ENCODE measurements at regions not wholly inside any gene's neighbourhood (a gene's known extent, or its start where the extent isn't known, plus 50 kb on each side); places are given as distances from the start of the nearest gene placed in this dataset.

DNA sequence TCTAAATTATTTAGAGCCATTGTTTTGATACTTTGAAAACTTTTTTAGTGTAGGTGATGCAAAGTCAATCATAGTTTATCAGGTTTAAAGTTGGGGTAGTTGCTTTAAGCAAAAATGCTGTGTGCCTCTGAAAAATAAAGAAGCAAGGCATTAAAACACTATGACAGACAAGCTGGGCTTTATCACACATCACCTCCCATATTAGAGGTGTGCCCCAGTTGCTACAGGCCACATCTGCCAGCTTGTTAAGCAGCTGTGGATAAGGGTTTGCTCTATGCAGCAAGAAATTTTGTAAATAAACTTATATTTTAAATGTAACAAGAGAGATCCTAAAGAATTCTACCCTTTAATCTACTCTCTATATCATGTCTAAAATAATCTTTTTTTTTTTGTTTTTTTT lies 255.8 kb downstream of the B3GLCT start:
- Mint-ChIP-seq H3K9me3 (peaks cover 3 to 10% (median 7%) of the 10 kb centered on the region in 7 donors), H3K36me3 (no peaks in the 10 kb centered on the region), H3K4me3 (no peak overlapping the region)

DNA sequence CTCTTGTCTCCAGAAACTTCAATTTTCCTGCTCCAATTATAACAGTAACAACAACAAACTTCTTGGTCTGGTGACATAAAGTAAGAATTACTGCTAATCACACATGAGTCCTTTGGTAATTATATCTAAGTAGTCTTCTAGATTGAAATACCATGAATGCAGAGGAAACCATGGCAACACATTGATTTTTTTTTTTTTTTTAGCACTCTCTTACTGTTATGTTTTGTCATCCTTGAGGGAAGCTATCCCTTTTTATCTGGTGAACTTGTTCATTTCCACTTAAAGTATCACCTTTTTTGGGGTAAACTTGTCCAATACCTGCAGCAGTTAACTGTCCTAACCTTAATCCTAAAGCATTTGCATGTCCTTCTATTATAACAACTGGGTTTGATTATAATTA lies 256.3 kb downstream of the B3GLCT start:
- H3K36me3 Mint-ChIP-seq: no peaks in the 10 kb centered on the region
- no peaks in the 10 kb centered on the region for H3K4me1 Mint-ChIP-seq
- H3K4me3 Mint-ChIP-seq: no peak overlapping the region
- H3K27me3 Mint-ChIP-seq: peaks cover 3 to 18% (median 5%) of the 10 kb centered on the region in 3 donors
- ATAC-seq (ENCODE audit: low read depth in 2 of 2): no peak
- no peak for DNase-seq
- peaks cover 3 to 10% (median 7%) of the 10 kb centered on the region in 7 donors for H3K9me3 Mint-ChIP-seq
- H3K27ac Mint-ChIP-seq: no peak overlapping the region

More for the DNA sequence above, 255.8 kb downstream of the B3GLCT start:
- H3K27ac Mint-ChIP-seq: no peak overlapping the region
- no peaks in the 10 kb centered on the region for H3K4me1 Mint-ChIP-seq
- ATAC-seq (ENCODE audit: low read depth in 2 of 2): no peak
- no peak for DNase-seq
- H3K27me3 Mint-ChIP-seq: peaks cover 8 to 23% (median 10%) of the 10 kb centered on the region in 3 donors

DNA sequence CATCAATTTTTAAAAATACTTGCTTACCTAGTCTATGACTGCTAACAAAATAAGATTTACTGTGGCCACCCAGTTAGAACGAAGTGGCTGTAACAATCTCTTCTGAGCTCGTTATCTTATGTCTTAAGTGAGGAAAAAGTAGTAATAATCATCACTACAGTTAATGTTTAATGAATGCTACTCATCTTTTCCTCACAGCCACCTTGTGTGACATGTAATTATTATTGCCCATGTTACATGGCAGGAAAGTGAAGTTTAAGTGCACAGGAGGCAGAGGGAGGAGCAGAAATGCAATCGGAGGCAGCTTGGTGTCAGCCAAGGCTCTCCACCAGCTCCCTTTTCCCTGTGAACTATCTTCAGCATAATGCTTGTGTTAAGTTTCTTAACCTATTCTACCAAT lies 260.3 kb downstream of the B3GLCT start:
- DNase-seq (no peak), ATAC-seq (ENCODE audit: low read depth in 2 of 2) (no peak)
- H3K4me1 Mint-ChIP-seq: no peaks in the 10 kb centered on the region
- peaks cover 0 to 5% (median 0%) of the 10 kb centered on the region in 3 donors for H3K27me3 Mint-ChIP-seq
- no peaks in the 10 kb centered on the region for H3K36me3 Mint-ChIP-seq
- H3K4me3 Mint-ChIP-seq: no peak overlapping the region
- peaks cover 3 to 10% (median 5%) of the 10 kb centered on the region in 7 donors for H3K9me3 Mint-ChIP-seq
- no peak overlapping the region for H3K27ac Mint-ChIP-seq

DNA sequence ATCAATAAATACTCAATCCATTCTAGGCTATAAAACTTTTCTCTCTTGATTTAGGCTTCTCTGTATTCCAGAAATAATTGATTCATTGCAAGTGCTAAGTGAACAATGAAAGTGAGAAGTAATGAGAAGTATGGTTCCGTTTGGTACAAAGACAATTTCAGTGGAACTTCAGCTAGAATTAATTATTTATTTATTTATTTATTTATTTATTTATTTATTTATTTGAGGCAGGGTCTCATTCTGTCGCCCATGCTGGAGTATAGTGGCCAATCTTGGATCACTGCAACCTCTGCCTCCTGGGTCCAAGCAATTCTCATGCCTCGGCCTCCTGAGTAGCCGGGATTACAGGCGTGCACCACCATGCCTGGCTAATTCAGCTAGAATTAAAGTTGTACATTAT lies 262.1 kb downstream of the B3GLCT start:
- Mint-ChIP-seq H3K9me3 (peaks cover 3 to 14% (median 5%) of the 10 kb centered on the region in 7 donors), H3K4me1 (no peaks in the 10 kb centered on the region), H3K27ac (no peak overlapping the region), H3K27me3 (peaks cover 0 to 6% (median 0%) of the 10 kb centered on the region in 3 donors), H3K4me3 (no peak overlapping the region), H3K36me3 (no peaks in the 10 kb centered on the region)
- no peak for DNase-seq
- no peak for ATAC-seq (ENCODE audit: low read depth in 2 of 2)

DNA sequence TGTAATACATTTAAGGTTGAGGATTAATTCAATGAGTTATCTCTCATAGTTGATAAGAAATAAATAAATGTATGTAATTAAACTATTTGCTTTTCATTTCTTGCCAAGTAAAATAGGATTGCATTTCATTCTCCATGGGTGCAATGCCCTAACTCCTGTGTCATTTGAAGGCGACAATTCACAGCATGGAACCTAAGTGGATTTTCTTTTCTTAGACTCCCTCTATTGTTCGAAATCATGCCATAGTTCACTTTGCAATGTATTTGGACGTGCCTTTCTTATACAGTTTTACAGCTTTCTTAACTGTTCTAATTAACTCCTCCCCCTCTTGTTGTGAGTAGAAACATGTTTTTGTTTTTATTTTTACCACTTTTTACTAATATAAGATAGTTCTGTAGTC lies 263.0 kb downstream of the B3GLCT start:
- no peak overlapping the region for H3K27ac Mint-ChIP-seq
- H3K36me3 Mint-ChIP-seq: no peaks in the 10 kb centered on the region
- H3K9me3 Mint-ChIP-seq: peaks cover 3 to 12% (median 7%) of the 10 kb centered on the region in 7 donors
- peaks cover 0 to 6% (median 5%) of the 10 kb centered on the region in 3 donors for H3K27me3 Mint-ChIP-seq
- H3K4me1 Mint-ChIP-seq: no peaks in the 10 kb centered on the region
- H3K4me3 Mint-ChIP-seq: no peak overlapping the region
- ATAC-seq (ENCODE audit: low read depth in 2 of 2) (no peak), DNase-seq (no peak)

DNA sequence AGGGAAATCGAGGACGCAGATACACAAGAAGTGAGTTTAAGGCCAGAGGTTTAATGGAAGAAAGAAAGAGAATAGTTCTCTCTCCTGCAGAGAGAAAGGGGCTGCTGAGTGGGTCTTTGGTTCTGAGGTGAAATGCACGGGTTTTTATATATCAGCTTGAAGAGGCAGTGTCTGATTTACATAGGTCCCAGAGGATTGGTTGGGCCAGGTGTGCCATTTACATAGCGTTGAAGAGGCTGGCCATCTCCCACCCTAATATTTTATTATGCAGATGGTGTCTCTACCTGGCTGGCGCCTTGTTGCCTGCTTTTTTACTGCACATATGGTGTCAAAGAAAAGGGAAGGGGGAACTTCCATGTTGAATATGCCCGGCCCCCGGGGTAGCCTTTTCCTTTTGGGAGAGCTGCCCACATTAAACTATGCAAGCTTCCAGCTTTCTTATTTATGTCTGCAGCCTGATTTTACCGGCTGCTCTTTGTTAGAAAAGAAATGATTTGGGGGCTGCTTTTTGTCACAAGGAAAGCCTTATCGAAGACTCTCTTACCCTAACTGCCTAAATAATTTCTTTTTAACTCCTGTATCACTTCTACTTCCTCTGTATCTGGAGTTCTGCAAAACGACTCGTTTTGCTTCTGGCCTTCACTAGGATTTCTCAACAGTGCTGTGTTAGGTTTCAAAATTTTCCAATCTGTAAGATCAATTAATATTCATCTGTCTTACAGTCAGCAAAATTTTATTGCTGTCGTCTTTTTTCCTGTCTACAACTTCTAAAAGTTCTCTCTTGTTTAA lies 268.5 kb downstream of the B3GLCT start:
- H3K4me1 Mint-ChIP-seq: no peaks in the 10 kb centered on the region
- peaks cover 0 to 6% (median 1%) of the 10 kb centered on the region in 7 donors for H3K9me3 Mint-ChIP-seq
- DNase-seq: no peak
- no peak overlapping the region for H3K27ac Mint-ChIP-seq
- H3K4me3 Mint-ChIP-seq: no peak overlapping the region
- H3K36me3 Mint-ChIP-seq: no peaks in the 10 kb centered on the region
- H3K27me3 Mint-ChIP-seq: peaks cover 0 to 13% (median 6%) of the 10 kb centered on the region in 3 donors
- ATAC-seq (ENCODE audit: low read depth in 2 of 2): no peak

DNA sequence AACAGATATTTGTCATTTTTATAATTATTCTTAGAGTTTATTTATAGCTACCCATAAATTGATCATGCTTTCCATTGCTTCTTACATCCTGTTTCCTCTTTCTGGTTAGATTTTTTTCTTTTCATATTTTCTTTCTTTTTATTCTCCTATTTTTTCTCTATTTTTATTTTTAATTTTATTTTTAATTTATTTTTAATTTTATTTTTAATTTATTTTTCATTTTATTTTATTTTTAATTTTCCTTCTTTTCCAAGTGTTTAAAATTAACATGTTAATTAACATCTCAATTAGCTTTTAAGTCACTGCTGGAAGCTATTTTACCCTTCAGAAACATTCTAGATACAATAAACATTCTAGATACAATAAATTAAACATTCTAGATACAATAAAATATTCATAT lies 269.6 kb downstream of the B3GLCT start:
- H3K27ac Mint-ChIP-seq: no peak overlapping the region
- no peaks in the 10 kb centered on the region for H3K4me1 Mint-ChIP-seq
- H3K36me3 Mint-ChIP-seq: no peaks in the 10 kb centered on the region
- ATAC-seq (ENCODE audit: low read depth in 2 of 2) (no peak), DNase-seq (no peak)
- H3K9me3 Mint-ChIP-seq: peaks cover 0 to 6% (median 1%) of the 10 kb centered on the region in 7 donors
- no peak overlapping the region for H3K4me3 Mint-ChIP-seq
- H3K27me3 Mint-ChIP-seq: peaks cover 0 to 13% (median 6%) of the 10 kb centered on the region in 3 donors

DNA sequence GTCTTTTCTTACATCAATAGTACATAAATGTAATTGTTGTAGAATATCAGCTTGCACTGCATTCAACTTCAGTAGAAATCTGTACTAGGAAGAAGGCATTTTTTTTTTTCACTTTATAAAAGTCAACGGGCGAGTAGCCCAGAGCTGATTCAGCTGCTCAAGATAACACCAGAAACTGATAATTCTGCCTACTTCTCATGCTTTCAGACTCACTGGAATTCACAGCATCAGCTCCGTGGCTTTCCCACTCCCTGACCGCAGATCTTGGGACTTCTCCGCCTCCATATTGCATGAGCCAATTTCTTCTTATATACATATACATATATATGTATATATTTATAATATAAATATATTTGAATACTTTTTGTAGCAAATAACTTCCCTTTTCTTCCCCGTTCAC lies 263.1 kb upstream of the RXFP2 start:
- no peak overlapping the region for H3K27ac Mint-ChIP-seq
- no peaks in the 10 kb centered on the region for H3K36me3 Mint-ChIP-seq
- H3K27me3 Mint-ChIP-seq: peaks cover 0 to 8% (median 0%) of the 10 kb centered on the region in 3 donors
- H3K4me1 Mint-ChIP-seq: no peaks in the 10 kb centered on the region
- no peak for DNase-seq
- H3K9me3 Mint-ChIP-seq: peaks cover 0 to 4% (median 3%) of the 10 kb centered on the region in 7 donors
- H3K4me3 Mint-ChIP-seq: no peak overlapping the region
- ATAC-seq (ENCODE audit: low read depth in 2 of 2): no peak

DNA sequence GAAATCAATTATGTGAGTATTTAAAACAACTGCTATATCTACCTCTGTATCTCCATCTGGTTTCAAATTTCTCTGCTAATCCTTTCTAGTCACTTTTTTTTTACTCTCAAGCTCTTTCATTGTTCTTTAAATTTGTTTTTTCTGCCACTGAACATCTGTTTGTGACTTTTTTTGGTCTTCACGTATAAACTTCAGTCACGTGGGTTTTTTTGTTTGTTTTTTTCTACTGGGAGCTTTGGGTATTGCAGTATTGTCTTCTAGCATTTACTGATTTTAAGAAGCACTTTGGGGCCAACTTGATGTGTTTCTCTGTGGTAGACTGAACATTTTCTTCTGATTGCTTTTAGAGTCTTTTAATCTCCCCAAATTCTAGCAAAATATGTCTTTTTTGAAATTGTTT lies 262.6 kb upstream of the RXFP2 start:
- H3K4me3 Mint-ChIP-seq: no peak overlapping the region
- peaks cover 0 to 4% (median 3%) of the 10 kb centered on the region in 7 donors for H3K9me3 Mint-ChIP-seq
- H3K27ac Mint-ChIP-seq: no peak overlapping the region
- no peaks in the 10 kb centered on the region for H3K36me3 Mint-ChIP-seq
- H3K27me3 Mint-ChIP-seq: peaks cover 0 to 8% (median 0%) of the 10 kb centered on the region in 3 donors
- no peak for DNase-seq
- no peak for ATAC-seq (ENCODE audit: low read depth in 2 of 2)
- no peaks in the 10 kb centered on the region for H3K4me1 Mint-ChIP-seq

DNA sequence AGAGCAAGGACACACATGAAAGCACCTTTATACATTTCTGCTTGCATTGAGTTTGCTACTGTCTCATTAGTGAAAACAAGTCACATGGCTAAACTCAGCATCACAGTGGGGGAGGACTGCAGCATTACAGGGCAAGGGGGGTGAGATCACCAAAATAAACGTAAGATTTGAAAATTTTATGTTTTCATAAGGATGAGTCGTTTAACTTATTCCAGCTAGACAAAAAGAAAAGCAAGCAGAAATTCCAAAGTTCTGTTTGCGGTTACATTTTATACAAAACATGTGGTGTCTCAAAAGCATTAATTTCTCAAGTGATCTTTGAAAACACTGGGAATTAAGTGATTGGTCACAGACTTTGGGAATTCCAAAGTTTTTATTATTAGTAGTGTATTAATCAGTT lies 261.4 kb upstream of the RXFP2 start:
- H3K9me3 Mint-ChIP-seq: peaks cover 0 to 4% (median 3%) of the 10 kb centered on the region in 7 donors
- DNase-seq: no peak
- no peak for ATAC-seq (ENCODE audit: low read depth in 2 of 2)
- no peaks in the 10 kb centered on the region for H3K4me1 Mint-ChIP-seq
- H3K27me3 Mint-ChIP-seq: peaks cover 0 to under 1% (median 0%) of the 10 kb centered on the region in 3 donors
- H3K4me3 Mint-ChIP-seq: no peak overlapping the region
- H3K36me3 Mint-ChIP-seq: no peaks in the 10 kb centered on the region
- no peak overlapping the region for H3K27ac Mint-ChIP-seq

DNA sequence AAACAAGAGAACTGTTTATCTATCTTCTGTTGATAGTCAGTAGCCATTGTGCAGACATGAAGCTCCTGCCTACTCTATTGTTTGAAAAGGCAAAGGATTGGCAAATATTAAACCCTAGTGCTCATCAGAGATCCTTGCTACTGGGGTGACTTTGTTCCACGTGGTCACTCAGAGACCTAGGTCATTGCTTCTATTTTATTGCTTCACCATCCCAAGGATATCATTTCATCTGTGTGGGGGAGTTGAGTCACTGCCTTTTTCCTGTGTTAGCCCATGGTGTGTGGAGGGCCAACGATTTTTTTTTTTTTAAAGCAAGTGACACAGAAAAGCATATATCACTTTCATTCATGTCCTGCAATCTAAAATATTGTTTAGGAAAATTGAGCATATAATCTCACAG lies 254.1 kb upstream of the RXFP2 start:
- Mint-ChIP-seq H3K36me3 (no peaks in the 10 kb centered on the region), H3K4me1 (no peaks in the 10 kb centered on the region), H3K9me3 (peaks cover 0 to 3% (median under 1%) of the 10 kb centered on the region in 7 donors), H3K27ac (no peak overlapping the region), H3K27me3 (no peaks in the 10 kb centered on the region), H3K4me3 (no peak overlapping the region)
- no peak for DNase-seq
- no peak for ATAC-seq (ENCODE audit: low read depth in 2 of 2)

DNA sequence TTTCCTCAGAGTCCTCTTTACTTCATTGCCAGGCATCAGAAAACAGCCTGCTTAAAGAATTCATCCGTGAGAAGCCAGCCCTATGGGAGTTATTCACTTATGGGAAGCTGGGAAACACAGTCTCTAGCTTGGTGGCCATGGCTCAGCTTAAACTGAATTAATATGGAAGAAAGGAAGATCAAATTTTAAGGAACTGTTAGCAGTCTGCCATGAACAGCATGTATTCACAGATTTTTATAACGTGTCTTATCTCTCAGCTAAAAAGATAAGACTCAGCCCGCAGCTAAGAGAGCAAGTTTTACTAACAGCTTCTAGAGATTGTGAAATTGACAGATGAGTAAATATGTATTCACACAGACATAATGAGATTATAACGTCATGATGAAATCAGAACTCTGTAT lies 253.7 kb upstream of the RXFP2 start:
- Mint-ChIP-seq H3K27me3 (no peaks in the 10 kb centered on the region), H3K27ac (no peak overlapping the region), H3K4me1 (no peaks in the 10 kb centered on the region), H3K9me3 (peaks cover 0 to 3% (median 0%) of the 10 kb centered on the region in 7 donors), H3K4me3 (no peak overlapping the region), H3K36me3 (no peaks in the 10 kb centered on the region)
- ATAC-seq (ENCODE audit: low read depth in 2 of 2) (no peak), DNase-seq (no peak)

DNA sequence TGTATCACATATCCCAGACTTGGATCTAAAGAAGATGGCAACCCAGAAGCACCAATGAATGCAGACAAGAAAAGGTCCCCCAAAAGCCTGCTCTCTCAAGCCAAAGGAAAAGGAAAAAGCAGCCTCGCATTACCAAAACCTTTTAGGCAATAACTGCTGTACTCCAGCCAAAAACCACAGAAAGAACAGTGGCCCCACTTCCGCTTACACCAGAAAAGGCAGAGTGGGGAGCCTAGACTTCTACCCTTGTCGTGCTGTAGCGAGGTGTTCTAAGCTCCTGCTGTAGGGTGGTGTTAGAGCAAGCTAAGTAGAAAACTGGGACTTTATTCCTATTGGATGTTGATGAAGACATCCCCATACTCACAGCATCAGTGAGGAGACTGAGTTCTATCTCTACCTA lies 244.0 kb upstream of the RXFP2 start:
- no peaks in the 10 kb centered on the region for H3K27me3 Mint-ChIP-seq
- no peak overlapping the region for H3K27ac Mint-ChIP-seq
- H3K4me3 Mint-ChIP-seq: no peak overlapping the region
- peaks cover 10 to 39% (median 14%) of the 10 kb centered on the region in 7 donors for H3K9me3 Mint-ChIP-seq
- no peak for DNase-seq
- no peak for ATAC-seq (ENCODE audit: low read depth in 2 of 2)
- H3K36me3 Mint-ChIP-seq: no peaks in the 10 kb centered on the region
- H3K4me1 Mint-ChIP-seq: no peaks in the 10 kb centered on the region

DNA sequence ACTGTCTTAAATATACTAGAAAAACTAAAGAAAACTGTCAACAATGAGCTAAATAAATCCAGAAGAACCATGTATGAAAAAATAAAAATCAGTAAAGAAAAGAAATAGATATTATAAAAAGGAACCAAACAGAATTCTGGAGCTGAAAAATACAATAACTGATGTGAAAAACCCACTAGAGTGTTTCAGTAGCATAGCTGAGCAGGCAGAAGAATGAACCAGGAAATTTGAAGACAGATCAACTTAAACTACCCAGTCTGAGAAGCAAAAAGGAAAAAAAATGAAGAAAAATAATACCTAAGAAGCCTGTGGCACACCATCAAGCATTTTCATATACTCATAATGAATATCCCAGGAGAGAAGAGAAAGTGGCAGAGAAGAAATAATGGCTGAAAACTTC lies 240.1 kb upstream of the RXFP2 start:
- Mint-ChIP-seq H3K4me3 (no peak overlapping the region), H3K27me3 (no peaks in the 10 kb centered on the region), H3K4me1 (no peaks in the 10 kb centered on the region), H3K27ac (peak overlapping the region in 1 of 6 donors; percentile 40), H3K9me3 (peaks cover 15 to 49% (median 22%) of the 10 kb centered on the region in 7 donors), H3K36me3 (no peaks in the 10 kb centered on the region)
- no peak for DNase-seq
- ATAC-seq (ENCODE audit: low read depth in 2 of 2): no peak

Data from naive B cell (primary cell).